GM18502 (cell line): ENCODE measurements at regions not wholly inside any gene's neighbourhood (a gene's known extent, or its start where the extent isn't known, plus 50 kb on each side); places are given as distances from the start of the nearest gene placed in this dataset.
"Not testable (repeated sequence)": the region's sequence is repeated elsewhere in the genome, so short reads cannot be mapped to it uniquely, and the experiment has no call there.

Experiments
- ATAC-seq: cut with Tn5 transposase; IDR thresholded peaks from one replicate; pipeline ENCODE4 v1.9.1; 2021; ENCODE audit warnings: mild to moderate bottlenecking; ENCODE audit not compliant: unreplicated experiment, poor library complexity

DNA sequence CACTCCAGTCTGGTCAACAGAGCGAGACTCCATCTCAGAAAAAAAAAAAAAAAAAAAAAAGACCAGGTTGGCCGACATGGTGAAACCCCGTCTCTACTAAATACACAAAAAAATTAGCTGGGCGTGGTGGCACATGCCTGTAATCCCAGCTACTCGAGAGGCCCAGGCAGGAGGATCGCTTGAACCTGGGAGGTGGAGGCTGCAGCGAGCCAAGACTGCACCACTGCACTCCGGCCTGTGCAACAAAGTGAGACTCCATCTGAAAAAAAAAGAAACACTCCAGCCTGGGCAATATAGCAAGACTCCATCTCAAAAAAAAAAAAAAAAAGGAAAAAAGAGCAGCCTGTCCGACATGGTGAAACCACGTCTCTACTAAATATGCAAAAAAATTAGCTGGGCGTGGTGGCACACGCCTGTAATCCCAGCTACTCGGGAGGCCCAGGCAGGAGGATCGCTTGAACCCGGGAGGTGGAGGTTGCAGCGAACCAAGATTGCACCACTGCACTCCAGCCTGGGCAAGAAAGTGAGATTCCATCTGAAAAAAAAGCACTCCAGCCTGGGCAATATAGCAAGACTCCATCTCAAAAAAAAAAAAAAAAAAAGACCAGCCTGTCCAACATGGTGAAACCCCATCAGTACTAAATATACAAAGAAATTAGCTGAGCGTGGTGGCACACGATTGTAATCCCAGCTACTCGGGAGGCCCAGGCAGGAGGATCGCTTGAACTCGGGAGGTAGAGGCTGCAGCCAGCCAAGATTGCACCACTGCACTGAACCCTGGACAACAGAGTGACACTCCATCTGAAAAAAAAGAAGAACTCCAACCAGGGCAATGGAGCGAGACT, 343.3 kb upstream of the PLGLB2 start:
- ATAC-seq: not testable (repeated sequence)

DNA sequence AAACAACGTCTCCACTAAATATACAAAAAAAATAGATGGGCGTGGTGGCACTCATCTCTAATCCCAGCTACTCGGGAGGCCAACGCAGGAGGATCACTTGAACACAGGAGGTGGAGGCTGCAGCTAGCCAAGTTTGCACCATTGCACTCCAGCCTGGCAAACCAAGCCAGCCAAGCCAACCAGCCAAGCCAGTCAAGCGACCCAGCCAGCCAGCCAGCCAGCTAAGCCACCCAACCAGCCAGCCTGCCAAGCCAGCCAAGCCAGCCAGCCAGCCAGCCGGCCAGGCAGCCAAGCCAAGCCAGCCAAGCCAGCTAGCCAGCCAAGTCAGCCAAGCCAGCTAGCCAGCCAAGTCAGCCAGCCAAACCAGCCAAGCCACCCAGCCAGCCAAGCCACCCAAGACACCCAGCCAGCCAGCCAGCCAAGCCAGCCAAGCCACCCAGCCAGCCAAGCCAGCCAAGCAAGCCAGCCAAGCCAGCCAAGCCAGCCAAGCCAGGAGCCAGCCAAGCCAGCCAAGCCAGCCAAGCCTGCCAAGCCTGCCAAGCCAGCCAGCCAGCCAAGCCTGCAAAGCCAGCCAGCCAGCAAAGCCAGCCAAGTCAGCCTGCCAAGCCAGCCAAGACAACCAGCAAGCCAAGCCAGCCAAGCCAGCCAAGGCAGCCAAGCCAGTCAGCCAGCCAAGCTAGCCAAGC, 342.2 kb upstream of the PLGLB2 start:
- not testable (repeated sequence) for ATAC-seq

DNA sequence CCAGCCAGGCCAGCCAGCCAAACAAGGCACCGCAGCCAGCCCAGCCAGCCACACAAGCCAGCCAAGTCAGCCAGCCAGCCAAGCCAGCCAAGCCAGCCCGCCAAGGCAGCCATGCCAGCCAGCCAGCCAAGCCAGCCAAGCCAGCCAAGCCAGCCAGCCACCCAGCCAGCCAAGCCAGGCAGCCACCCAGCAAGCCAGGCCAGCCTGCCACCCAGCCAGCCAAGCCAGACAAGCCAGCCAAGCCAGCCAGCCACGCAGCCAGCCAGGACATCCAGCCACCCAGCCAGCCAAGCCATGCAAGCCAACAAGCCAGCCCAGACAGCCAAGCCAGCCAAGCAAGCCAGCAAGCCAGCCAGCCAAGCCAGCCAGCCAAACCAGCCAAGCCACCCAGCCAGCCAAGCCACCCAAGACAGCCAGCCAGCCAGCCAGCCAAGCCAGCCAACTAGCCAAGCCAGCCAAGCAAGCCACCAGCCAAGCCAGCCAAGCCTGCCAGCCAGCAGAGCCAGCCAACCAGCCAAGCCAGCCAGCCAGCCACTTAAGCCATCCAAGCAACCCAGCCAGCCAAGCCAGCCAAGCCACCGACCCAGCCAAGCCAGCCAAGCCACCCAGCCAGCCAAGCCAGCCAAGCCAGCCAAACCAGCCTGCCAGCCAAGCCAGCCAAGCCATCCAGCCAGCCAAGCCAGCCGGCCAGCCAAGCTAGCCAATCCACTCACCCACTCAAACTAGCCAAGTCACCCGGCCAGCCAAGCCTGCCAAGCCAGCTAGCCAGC, 341.3 kb upstream of the PLGLB2 start:
- not testable (repeated sequence) for ATAC-seq

DNA sequence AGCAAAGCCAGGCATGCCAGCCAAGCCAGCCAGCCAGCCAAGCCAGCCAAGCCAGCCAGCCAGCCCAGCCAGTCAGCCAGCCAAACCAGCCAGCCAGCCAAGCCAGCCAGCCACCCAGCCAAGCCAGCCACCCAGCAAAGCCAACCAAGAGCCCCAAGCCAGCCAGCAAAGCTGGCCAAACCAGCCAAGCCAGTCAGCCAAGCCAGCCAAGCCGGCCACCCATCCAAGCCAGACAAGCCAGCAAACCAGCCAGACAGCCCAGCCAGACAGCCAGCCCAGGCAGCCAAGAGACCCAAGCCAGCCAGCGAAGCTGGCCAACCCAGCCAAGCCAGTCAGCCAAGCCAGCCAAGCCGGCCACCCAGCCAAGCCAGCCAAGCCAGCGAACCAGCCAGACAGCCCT, 338.3 kb upstream of the PLGLB2 start:
- ATAC-seq: not testable (repeated sequence)

DNA sequence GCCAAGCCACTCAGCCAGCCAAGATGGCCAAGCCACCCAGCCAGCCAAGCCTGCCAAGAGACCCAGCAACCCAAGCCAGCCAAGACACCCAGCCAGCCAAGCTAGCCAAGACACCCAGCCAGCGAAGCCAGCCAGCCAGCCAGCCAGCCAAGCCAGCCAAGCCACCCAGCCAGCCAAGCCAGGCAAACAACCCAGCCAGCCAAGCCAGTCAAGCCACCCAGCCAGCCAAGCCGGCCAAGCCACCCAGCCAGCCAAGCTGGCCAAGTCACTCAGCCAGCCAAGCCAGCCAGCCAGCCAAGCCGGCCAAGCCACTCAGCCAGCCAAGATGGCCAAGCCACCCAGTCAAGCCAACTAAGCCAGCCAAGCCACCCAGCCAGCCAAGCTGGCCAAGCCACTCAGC, 337.5 kb upstream of the PLGLB2 start:
- not testable (repeated sequence) for ATAC-seq

DNA sequence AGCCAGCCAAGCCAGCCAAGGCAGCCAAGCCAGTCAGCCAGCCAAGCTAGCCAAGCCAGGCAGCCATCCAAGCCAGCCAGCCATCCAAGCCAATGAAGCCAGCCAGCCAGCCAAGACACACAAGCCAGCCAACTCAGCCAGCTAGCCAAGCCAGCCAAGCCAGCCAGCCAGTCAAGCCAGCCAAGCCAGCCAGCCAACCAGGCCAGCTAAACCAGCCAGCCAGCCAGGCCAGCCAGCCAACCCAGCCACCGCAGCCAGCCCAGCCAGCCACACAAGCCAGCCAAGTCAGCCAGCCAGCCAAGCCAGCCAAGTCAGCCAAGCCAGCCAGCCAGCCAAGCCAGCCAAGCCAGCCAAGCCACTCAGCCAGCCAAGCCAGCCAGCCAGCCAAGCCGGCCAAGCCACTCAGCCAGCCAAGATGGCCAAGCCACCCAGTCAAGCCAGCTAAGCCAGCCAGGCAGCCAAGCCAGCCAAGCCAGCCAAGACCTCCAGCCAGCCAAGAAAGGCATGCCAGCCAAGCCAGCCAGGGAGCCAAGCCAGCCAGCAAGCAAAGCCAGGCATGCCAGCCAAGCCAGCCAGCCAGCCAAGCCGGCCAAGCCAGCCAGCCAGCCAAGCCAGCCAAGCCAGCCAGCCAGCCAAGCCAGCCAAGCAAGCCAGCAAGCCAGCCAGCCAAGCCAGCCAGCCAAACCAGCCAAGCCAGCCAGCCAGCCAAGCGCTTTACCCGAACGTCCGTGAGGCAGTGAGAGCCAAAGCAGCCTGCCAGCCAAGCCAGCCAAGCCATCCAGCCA, 335.7 kb upstream of the PLGLB2 start:
- ATAC-seq: not testable (repeated sequence)

DNA sequence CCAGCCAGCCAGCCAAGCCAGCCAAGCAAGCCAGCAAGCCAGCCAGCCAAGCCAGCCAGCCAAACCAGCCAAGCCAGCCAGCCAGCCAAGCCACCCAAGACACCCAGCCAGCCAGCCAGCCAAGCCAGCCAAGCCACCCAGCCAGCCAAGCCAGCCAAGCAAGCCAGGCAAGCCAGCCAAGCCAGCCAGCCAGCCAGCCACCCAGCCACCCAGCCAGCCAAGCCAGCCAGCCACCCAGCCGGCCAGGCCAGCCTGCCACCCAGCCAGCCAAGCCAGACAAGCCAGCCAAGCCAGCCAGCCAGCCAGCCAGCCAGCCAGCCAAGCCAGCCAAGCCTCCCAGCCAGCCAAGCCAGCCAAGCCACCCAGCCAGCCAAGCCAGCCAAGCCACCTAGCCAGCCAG, 333.6 kb upstream of the PLGLB2 start:
- not testable (repeated sequence) for ATAC-seq

DNA sequence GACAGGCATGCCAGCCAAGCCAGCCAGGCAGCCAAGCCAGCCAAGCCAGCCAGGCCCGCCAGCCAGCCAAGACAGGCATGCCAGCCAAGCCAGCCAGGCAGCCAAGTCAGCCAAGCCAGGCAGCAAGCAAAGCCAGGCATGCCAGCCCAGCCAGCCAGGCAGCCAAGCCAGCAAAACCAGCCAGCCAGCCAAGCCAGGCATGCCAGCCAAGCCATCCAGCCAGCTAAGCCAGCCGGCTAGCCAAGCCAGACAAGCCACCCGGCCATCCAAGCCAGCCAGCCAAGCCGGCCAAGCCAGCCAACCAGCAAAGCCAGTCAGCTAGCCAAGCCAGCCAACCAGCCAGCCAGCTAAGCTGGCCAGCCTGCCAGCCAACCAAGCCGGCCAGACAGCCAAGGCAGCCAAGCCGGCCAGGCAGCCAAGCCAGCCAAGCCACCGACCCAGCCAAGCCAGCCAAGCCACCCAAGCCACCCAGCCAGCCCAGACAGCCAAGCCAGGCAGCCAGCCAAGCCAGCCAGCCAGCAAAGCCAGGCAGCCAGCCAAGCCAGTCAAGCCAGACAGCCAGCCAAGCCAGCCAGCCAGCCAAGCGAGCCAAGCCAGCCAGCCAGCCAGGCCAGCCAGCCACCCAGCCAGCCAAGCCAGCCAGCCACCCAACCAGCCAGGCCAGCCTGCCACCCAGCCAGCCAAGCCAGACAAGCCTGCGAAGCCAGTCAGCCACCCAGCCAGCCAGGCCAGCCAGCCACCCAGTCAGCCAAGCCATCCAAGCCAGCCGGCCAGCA, 332.9 kb upstream of the PLGLB2 start:
- ATAC-seq: not testable (repeated sequence)

DNA sequence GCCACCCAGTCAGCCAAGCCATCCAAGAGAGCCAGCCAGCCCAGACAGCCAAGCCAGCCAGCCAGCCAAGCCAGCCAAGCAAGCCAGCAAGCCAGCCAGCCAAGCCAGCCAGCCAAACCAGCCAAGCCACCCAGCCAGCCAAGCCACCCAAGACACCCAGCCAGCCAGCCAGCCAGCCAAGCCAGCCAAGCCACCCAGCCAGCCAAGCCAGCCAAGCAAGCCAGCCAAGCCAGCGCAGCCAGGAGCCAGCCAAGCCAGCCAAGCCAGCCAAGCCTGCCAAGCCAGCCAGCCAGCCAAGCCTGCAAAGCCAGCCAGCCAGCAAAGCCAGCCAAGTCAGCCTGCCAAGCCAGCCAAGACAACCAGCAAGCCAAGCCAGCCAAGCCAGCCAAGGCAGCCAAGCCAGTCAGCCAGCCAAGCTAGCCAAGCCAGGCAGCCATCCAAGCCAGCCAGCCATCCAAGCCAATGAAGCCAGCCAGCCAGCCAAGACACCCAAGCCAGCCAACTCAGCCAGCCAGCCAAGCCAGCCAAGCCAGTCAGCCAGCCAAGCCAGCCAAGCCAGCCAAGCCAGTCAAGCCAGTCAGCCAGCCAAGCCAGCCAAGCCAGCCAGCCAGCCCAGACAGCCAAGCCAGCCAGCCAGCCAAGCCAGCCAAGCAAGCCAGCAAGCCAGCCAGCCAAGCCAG, 332.2 kb upstream of the PLGLB2 start:
- ATAC-seq: not testable (repeated sequence)

DNA sequence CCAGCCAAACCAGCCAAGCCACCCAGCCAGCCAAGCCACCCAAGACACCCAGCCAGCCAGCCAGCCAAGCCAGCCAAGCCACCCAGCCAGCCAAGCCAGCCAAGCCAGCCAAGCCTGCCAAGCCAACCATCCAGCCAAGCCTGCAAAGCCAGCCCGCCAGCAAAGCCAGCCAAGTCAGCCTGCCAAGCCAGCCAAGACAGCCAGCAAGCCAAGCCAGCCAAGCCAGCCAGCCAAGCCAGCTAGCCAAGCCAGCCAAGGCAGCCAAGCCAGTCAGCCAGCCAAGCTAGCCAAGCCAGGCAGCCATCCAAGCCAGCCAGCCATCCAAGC, 331.7 kb upstream of the PLGLB2 start:
- ATAC-seq: not testable (repeated sequence)

DNA sequence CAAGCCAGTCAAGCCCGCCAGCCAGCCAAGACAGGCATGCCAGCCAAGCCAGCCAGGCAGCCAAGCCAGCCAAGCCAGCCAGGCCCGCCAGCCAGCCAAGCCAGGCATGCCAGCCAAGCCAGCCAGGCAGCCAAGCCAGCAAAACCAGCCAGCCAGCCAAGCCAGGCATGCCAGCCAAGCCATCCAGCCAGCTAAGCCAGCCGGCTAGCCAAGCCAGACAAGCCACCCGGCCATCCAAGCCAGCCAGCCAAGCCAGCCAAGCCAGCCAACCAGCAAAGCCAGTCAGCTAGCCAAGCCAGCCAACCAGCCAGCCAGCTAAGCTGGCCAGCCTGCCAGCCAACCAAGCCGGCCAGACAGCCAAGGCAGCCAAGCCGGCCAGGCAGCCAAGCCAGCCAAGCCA, 330.7 kb upstream of the PLGLB2 start:
- not testable (repeated sequence) for ATAC-seq

DNA sequence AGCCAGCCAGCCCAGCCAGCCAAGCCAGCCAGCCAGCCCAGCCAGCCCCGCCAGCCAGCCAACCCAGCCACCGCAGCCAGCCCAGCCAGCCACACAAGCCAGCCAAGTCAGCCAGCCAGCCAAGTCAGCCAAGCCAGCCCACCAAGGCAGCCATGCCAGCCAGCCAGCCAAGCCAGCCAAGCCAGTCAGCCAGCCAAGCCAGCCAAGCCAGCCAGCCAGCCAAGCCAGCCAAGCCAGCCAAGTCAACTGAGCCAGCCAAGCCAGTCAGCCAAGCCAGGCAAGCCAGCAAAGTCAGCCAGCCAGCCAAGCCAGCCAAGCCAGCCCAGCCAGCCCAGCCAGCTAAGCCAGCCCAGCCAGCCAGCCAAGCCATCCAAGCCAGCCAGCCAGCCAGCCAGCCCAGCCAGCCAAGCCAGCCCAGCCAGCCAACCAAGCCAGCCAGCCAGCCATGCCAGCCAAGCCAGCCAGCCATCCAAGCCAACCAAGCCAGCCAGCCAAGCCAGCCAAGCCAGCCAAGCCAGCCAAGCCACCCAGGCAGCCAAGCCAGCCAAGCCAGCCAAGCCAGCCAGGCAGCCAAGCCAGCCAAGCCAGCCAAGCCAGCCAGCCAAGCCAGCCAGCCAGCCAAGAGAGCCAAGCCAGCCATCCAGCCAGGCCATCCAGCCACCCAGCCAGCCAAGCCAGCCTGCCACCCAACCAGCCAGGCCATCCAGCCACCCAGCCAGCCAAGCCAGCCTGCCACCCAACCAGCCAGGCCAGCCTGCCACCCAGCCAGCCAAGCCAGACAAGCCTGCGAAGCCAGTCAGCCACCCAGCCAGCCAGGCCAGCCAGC, 329.9 kb upstream of the PLGLB2 start:
- ATAC-seq: not testable (repeated sequence)

DNA sequence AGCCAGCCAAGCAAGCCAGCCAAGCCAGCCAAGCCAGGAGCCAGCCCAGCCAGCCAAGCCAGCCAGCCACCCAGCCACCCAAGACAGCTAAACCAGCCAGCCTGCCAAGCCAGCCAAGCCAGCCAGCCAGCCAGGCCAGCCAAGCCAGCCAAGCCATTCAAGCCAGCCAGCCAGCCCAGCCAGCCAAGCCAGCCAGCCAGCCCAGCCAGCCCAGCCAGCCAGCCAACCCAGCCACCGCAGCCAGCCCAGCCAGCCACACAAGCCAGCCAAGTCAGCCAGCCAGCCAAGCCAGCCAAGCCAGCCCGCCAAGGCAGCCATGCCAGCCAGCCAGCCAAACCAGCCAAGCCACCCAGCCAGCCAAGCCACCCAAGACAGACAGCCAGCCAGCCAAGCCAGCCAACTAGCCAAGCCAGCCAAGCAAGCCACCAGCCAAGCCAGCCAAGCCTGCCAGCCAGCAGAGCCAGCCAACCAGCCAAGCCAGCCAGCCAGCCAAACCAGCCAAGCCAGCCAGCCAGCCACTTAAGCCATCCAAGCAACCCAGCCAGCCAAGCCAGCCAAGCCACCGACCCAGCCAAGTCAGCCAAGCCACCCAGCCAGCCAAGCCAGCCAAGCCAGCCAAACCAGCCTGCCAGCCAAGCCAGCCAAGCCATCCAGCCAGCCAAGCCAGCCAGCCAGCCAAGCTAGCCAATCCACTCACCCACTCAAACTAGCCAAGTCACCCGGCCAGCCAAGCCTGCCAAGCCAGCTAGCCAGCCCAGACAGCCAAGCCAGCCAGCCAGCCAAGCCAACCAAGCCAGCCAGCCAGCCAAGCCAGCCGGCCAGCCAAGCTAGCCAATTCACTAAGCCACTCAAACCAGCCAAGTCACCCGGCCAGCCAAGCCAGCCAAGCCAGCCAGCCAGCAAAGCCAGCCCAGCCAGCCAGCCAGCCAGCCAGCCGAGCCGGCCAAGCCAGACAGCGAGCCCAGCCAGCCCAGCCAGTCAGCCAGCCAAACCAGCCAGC, 328.8 kb upstream of the PLGLB2 start:
- ATAC-seq: not testable (repeated sequence)

DNA sequence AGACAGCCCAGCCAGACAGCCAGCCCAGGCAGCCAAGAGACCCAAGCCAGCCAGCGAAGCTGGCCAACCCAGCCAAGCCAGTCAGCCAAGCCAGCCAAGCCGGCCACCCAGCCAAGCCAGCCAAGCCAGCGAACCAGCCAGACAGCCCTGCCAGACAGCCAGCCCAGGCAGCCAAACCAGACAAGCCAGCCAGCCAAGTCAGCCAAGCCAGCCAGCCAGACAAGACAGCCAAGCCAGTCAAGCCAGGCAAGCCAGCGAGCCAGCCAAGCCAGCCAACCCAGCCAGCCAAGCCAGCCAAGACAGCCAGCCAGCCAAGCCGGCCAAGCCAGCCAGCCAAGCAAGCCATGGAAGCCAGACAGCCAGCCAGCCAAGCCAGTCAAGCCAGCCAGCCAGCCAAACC, 327.9 kb upstream of the PLGLB2 start:
- not testable (repeated sequence) for ATAC-seq

DNA sequence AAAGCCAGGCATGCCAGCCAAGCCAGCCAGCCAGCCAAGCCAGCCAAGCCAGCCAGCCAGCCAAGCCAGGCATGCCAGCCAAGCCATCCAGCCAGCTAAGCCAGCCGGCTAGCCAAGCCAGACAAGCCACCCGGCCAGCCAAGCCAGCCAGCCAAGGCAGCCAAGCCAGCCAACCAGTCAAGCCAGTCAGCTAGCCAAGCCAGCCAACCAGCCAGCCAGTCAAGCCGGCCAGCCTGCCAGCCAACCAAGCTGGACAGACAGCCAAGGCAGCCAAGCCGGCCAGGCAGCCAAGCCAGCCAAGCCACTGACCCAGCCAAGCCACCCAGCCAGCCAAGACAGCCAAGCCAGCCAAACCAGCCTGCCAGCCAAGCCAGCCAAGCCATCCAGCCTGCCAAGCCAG, 326.9 kb upstream of the PLGLB2 start:
- not testable (repeated sequence) for ATAC-seq

DNA sequence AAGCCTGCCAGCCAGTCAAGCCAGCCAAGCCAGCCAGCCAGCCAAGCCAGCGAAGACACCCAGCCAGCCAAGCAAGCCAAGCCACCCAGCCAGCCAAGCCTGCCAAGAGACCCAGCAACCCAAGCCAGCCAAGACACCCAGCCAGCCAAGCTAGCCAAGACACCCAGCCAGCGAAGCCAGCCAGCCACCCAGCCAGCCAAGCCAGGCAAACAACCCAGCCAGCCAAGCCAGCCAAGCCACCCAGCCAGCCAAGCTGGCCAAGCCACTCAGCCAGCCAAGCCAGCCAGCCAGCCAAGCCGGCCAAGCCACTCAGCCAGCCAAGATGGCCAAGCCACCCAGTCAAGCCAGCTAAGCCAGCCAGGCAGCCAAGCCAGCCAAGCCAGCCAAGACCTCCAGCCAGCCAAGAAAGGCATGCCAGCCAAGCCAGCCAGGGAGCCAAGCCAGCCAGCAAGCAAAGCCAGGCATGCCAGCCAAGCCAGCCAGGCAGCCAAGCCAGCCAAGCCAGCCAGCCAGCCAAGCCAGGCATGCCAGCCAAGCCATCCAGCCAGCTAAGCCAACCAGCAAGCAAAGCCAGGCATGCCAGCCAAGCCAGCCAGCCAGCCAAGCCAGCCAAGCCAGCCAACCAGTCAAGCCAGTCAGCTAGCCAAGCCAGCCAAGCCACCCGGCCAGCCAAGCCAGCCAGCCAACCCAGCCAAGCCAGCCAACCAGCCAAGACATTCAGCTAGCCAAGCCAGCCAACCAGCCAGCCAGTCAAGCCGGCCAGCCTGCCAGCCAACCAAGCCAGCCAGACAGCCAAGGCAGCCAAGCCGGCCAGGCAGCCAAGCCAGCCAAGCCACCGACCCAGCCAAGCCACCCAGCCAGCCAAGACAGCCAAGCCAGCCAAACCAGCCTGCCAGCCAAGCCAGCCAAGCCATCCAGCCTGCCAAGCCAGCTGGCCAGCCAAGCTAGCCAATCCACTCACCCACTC, 323.8 kb upstream of the PLGLB2 start:
- ATAC-seq: not testable (repeated sequence)
